ENCODE measurements at regions not wholly inside any gene's neighbourhood (a gene's known extent, or its start where the extent isn't known, plus 50 kb on each side); places are given as distances from the start of the nearest gene placed in this dataset.

GRCh38 chr6:137717074-137718073 is 149.7 kb upstream of the TNFAIP3 start (continued):
- TF ChIP-seq ASH2L (IDR thresholded peaks at IDR 0.05; ENCODE audit: low read length) (no peak), BCL11A (IDR thresholded peaks at IDR 0.05; ENCODE audit: low read depth in 2 of 2, low read length in 2 of 2) (no peak), POLR2A (IDR thresholded peaks at IDR 0.05; ENCODE audit: control extremely low read depth in 1 of 2, low read depth in 2 of 2, low read length in 2 of 2) (no peak), CBX5 (IDR thresholded peaks at IDR 0.05; ENCODE audit: low read depth, low read length) (no peak), CHD7 (IDR thresholded peaks at IDR 0.05; ENCODE audit: insufficient replicate concordance, low read length) (no peak)

Data from H1 (cell line).